Esophagus muscularis mucosa (tissue), 4 donors: ENCODE measurements at regions not wholly inside any gene's neighbourhood (a gene's known extent, or its start where the extent isn't known, plus 50 kb on each side); places are given as distances from the start of the nearest gene placed in this dataset.

ENCODE experiments used
- DNase-seq: peaks from one replicate; pipeline ENCODE4 v3.0.0-alpha.2; 2017; ENCODE audit errors: extremely low spot score
- H3K27ac ChIP-seq, 4 donors: fragments of 200-600 bp; sonication (generic); replicated peaks in 1 of 4; 1 replicate in 3 of 4; 2 replicates in 1 of 4; pipeline ENCODE4 v1.5.1; 2016 to 2019; ENCODE audit warnings: mild to moderate bottlenecking in 1 of 4
- H3K27me3 ChIP-seq, 4 donors: fragments of 200-600 bp; sonication (generic); one replicate each; pipeline versions ENCODE4 v1.5.1 to v1.6.0; 2016 to 2019
- H3K36me3 ChIP-seq, 4 donors: fragments of 200-600 bp; sonication (generic); one replicate each; pipeline ENCODE4 v1.5.1; 2016 to 2019
- H3K4me1 ChIP-seq, 4 donors: fragments of 200-600 bp; sonication (generic); one replicate each; pipeline ENCODE4 v1.5.1; 2016 to 2019
- H3K4me3 ChIP-seq, 4 donors: fragments of 200-600 bp; sonication (generic); 1 replicate in 2 of 4; 2 replicates in 2 of 4; pipeline ENCODE4 v1.5.1; 2016 to 2019; ENCODE audit warnings: mild to moderate bottlenecking in 4 of 4, moderate library complexity in 1 of 4
- H3K9me3 ChIP-seq, 4 donors: fragments of 200-600 bp; sonication (generic); 1 replicate in 3 of 4; 2 replicates in 1 of 4; pipeline ENCODE4 v1.5.1; 2016 to 2019
- EP300 ChIP-seq: sonication (generic); formaldehyde crosslinking; IDR thresholded peaks from one replicate; pipeline ENCODE4 v1.6.1; 2017; ENCODE audit warnings: antibody characterized with exemption
- POLR2A ChIP-seq: fragments of 450-650 bp; IDR thresholded peaks from one replicate; pipeline ENCODE4 v1.6.1; 2017; ENCODE audit warnings: antibody characterized with exemption, moderate library complexity, mild to moderate bottlenecking, low read depth
- POLR2AphosphoS5 ChIP-seq, 2 donors: sonication (generic); formaldehyde crosslinking; IDR thresholded peaks; one replicate each; pipeline ENCODE4 v1.6.1; 2017; ENCODE audit warnings: antibody characterized with exemption in 2 of 2
- WGBS: methylation state at CpG from one replicate; pipeline ENCODE4 v1.1.5; 2018; 5-methylcytosine and 5-hydroxymethylcytosine counted together
- intact Hi-C: fragments of 100-400 bp; cut with DNase I; formaldehyde crosslinking; loops from one replicate; pipeline ENCODE4 v1.15.1; 2023
- TF ChIP-seq, protein P1 (sequence below), 3 experiments: fragments of 200-600 bp in 2 of 3; fragments of 450-650 bp in 1 of 3; sonication (generic) in 2 of 3; IDR thresholded peaks; one replicate each; pipeline ENCODE4 v1.5.1; 2017 to 2019; ENCODE audit warnings: antibody characterized with exemption in 3 of 3, mild to moderate bottlenecking in 2 of 3, moderate library complexity in 1 of 3

GRCh38 chr9:82467436-82467835, 478.9 kb downstream of the SPATA31D1 start:
- Histone ChIP-seq H3K4me1 (peaks cover 0 to 6% (median 2%) of the 10 kb centered on the region in 4 donors), H3K36me3 (no peaks in the 10 kb centered on the region), H3K27ac (no peak overlapping the region), H3K9me3 (no peaks in the 10 kb centered on the region), H3K27me3 (no peaks in the 10 kb centered on the region), H3K4me3 (no peak overlapping the region)
- DNase-seq = no peak
- TF ChIP-seq POLR2AphosphoS5 (IDR thresholded peaks at IDR 0.05) (no peak), EP300 (no peak), POLR2A (no peak)
- TF ChIP-seq, protein P1, sequence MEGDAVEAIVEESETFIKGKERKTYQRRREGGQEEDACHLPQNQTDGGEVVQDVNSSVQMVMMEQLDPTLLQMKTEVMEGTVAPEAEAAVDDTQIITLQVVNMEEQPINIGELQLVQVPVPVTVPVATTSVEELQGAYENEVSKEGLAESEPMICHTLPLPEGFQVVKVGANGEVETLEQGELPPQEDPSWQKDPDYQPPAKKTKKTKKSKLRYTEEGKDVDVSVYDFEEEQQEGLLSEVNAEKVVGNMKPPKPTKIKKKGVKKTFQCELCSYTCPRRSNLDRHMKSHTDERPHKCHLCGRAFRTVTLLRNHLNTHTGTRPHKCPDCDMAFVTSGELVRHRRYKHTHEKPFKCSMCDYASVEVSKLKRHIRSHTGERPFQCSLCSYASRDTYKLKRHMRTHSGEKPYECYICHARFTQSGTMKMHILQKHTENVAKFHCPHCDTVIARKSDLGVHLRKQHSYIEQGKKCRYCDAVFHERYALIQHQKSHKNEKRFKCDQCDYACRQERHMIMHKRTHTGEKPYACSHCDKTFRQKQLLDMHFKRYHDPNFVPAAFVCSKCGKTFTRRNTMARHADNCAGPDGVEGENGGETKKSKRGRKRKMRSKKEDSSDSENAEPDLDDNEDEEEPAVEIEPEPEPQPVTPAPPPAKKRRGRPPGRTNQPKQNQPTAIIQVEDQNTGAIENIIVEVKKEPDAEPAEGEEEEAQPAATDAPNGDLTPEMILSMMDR (IDR thresholded peaks at IDR 0.05) = no peak
- 50% methylated on average over 2 of the region's 2 CpGs for WGBS
- intact Hi-C loops = no loop called here

GRCh38 chr9:82474235-82474634, 485.7 kb downstream of the SPATA31D1 start:
- H3K27me3 ChIP-seq = no peaks in the 10 kb centered on the region
- no peaks in the 10 kb centered on the region for H3K9me3 ChIP-seq
- H3K36me3 ChIP-seq = no peaks in the 10 kb centered on the region
- TF ChIP-seq POLR2A (no peak), POLR2AphosphoS5 (IDR thresholded peaks at IDR 0.05) (no peak)
- TF ChIP-seq, protein P1 (IDR thresholded peaks at IDR 0.05) = no peak
- no peak overlapping the region for H3K27ac ChIP-seq
- H3K4me1 ChIP-seq = no peaks in the 10 kb centered on the region
- intact Hi-C loops = no loop called here
- no peak overlapping the region for H3K4me3 ChIP-seq
- DNase-seq = no peak

DNA sequence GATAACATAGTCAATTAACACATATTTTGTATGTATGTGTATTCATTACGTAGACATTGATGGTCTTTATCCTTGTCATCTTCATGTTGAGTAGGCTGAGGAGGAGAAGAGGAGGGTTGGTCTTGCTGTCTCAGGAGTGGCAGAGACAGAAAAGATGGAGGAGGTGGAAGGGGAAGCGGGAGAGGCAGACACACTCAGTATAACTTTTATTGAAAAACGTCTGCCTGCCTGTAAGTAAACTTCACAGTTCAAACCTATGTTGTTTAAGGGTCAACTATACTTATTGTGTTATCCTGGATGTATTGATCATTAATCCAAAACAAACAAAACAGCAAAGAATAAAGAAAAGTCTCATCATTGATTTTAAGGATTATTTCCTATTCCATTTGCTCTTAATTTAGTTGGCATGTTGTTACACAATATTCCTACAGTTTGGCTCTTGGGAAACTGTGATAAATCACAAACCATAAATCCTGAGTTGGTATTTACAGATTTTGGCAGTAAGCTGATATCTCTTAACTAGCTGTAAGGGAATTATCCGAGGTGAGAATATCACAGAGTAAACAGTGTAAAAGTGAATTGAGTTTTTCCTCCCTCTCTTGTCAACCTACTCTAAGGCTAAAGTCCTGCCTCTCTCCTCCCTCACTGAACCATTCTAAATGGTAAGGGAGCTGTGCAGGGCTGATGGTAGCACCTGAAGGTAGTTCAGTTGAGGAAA, 487.2 kb downstream of the SPATA31D1 start:
- no peak for TF ChIP-seq EP300
- no peak for TF ChIP-seq POLR2A
- TF ChIP-seq POLR2AphosphoS5 (IDR thresholded peaks at IDR 0.05) = no peak
- TF ChIP-seq, protein P1 (IDR thresholded peaks at IDR 0.05) = no peak
- 74% methylated on average over 4 of the region's 4 CpGs for WGBS
- Histone ChIP-seq H3K27me3 (no peaks in the 10 kb centered on the region), H3K4me1 (no peaks in the 10 kb centered on the region), H3K9me3 (no peaks in the 10 kb centered on the region), H3K36me3 (no peaks in the 10 kb centered on the region), H3K27ac (no peak overlapping the region), H3K4me3 (no peak overlapping the region)
- intact Hi-C loops = no loop called here
- DNase-seq = no peak

- TF ChIP-seq EP300 (no peak), POLR2AphosphoS5 (IDR thresholded peaks at IDR 0.05) (no peak), POLR2A (no peak)
- TF ChIP-seq, protein P1 (IDR thresholded peaks at IDR 0.05) = no peak
- 56% methylated on average over 2 of the region's 2 CpGs for WGBS
Observed at GRCh38 chr9:82480921-82481320, 492.3 kb downstream of the SPATA31D1 start.

GRCh38 chr9:82487935-82488312, 499.4 kb downstream of the SPATA31D1 start:
- Histone ChIP-seq H3K4me3 (no peak overlapping the region), H3K36me3 (no peaks in the 10 kb centered on the region), H3K27ac (peak overlapping the region; percentile 40 to 65 (median 52)), H3K4me1 (peaks cover 20 to 31% (median 31%) of the 10 kb centered on the region in 4 donors), H3K9me3 (no peaks in the 10 kb centered on the region), H3K27me3 (no peaks in the 10 kb centered on the region)
- TF ChIP-seq EP300 (no peak), POLR2A (no peak), POLR2AphosphoS5 (IDR thresholded peaks at IDR 0.05) (no peak)
- TF ChIP-seq, protein P1 (IDR thresholded peaks at IDR 0.05) = no peak
- 74% methylated on average over 2 of the region's 2 CpGs for WGBS
- intact Hi-C loops = no loop called here
- no peak for DNase-seq

More at GRCh38 chr9:82480921-82481320, 492.3 kb downstream of the SPATA31D1 start:
- H3K36me3 ChIP-seq = no peaks in the 10 kb centered on the region
- no peaks in the 10 kb centered on the region for H3K4me1 ChIP-seq
- H3K27ac ChIP-seq = no peak overlapping the region
- H3K4me3 ChIP-seq = no peak overlapping the region
- DNase-seq = no peak
- H3K27me3 ChIP-seq = no peaks in the 10 kb centered on the region
- intact Hi-C loops = no loop called here
- no peaks in the 10 kb centered on the region for H3K9me3 ChIP-seq
